Mesenchymal stem cell (in vitro differentiated cells and primary cell): ENCODE measurements at regions not wholly inside any gene's neighbourhood (a gene's known extent, or its start where the extent isn't known, plus 50 kb on each side); places are given as distances from the start of the nearest gene placed in this dataset.
A peak's percentile ranks its signal among the peaks of the same experiment; 100 is the strongest.

Experiments
- DNase-seq: peaks from one replicate; pipeline ENCODE4 v3.0.0-alpha.2; 2013
- H2AFZ ChIP-seq: one replicate; pipeline ENCODE4 v1.6.1; 2013; ENCODE audit warnings: low read depth, mild to moderate bottlenecking, control low read depth, inconsistent platforms, low read length, moderate library complexity
- H2AK5ac ChIP-seq: 2 replicates; pipeline ENCODE4 v1.6.1; 2013; ENCODE audit warnings: low read length, moderate library complexity, mild to moderate bottlenecking, inconsistent platforms; ENCODE audit not compliant: severe bottlenecking
- H2BK120ac ChIP-seq: one replicate; pipeline ENCODE4 v1.6.1; 2013; ENCODE audit warnings: low read depth, mild to moderate bottlenecking, inconsistent platforms, low read length, moderate library complexity
- H2BK12ac ChIP-seq, 2 experiments: one replicate each; pipeline ENCODE4 v1.6.1; 2013; ENCODE audit warnings: inconsistent platforms in 2 of 2, low read length in 2 of 2, mild to moderate bottlenecking in 2 of 2, moderate library complexity in 2 of 2, control low read depth in 1 of 2
- H2BK15ac ChIP-seq: one replicate; pipeline ENCODE4 v1.6.1; 2013; ENCODE audit warnings: mild to moderate bottlenecking, low read depth, inconsistent platforms; ENCODE audit not compliant: poor library complexity, severe bottlenecking
- H2BK5ac ChIP-seq: 2 replicates; pipeline ENCODE4 v1.6.1; 2013; ENCODE audit warnings: low read depth, mild to moderate bottlenecking, low read length, control low read depth, inconsistent platforms; ENCODE audit not compliant: poor library complexity, severe bottlenecking
- H3K14ac ChIP-seq, 2 experiments: one replicate each; pipeline ENCODE4 v1.6.1; 2013; ENCODE audit warnings: inconsistent platforms in 2 of 2, low read length in 2 of 2, control low read depth in 1 of 2, mild to moderate bottlenecking in 1 of 2, moderate library complexity in 1 of 2
- H3K18ac ChIP-seq, 2 experiments: one replicate each; pipeline ENCODE4 v1.6.1; 2013; ENCODE audit warnings: inconsistent platforms in 2 of 2, low read length in 2 of 2, control low read depth in 1 of 2, low read depth in 1 of 2, mild to moderate bottlenecking in 1 of 2
- H3K23ac ChIP-seq, 2 experiments: one replicate each; pipeline ENCODE4 v1.6.1; 2013; ENCODE audit warnings: inconsistent platforms in 2 of 2, low read length in 2 of 2, mild to moderate bottlenecking in 2 of 2, moderate library complexity in 2 of 2, control low read depth in 1 of 2
- H3K27ac ChIP-seq: 2 replicates; pipeline ENCODE4 v1.5.1; 2013; ENCODE audit warnings: mild to moderate bottlenecking, moderate library complexity, low read length, control low read depth, inconsistent platforms; ENCODE audit not compliant: poor library complexity, severe bottlenecking
- H3K27me3 ChIP-seq, 2 experiments: 2 replicates each; pipeline versions ENCODE4 v1.6.1 to v1.7.0; 2013; ENCODE audit warnings: low read length in 2 of 2, mild to moderate bottlenecking in 2 of 2, moderate library complexity in 2 of 2, control low read depth in 1 of 2, inconsistent platforms in 1 of 2; ENCODE audit not compliant: control insufficient read depth in 1 of 2, insufficient read depth in 1 of 2
- H3K36me3 ChIP-seq, 2 experiments: 2 replicates each; pipeline versions ENCODE4 v1.6.1 to v1.7.0; 2013; ENCODE audit warnings: low read length in 2 of 2, control low read depth in 1 of 2, inconsistent platforms in 1 of 2, low read depth in 1 of 2, mild to moderate bottlenecking in 1 of 2; ENCODE audit not compliant: insufficient read depth in 2 of 2, control insufficient read depth in 1 of 2
- H3K4ac ChIP-seq, 2 experiments: one replicate each; pipeline ENCODE4 v1.6.1; 2013; ENCODE audit warnings: inconsistent platforms in 2 of 2, low read length in 2 of 2, mild to moderate bottlenecking in 2 of 2, moderate library complexity in 2 of 2, control low read depth in 1 of 2, low read depth in 1 of 2
- H3K4me1 ChIP-seq: 2 replicates; pipeline ENCODE4 v1.6.1; 2013; ENCODE audit warnings: low read depth, low read length, control low read depth; ENCODE audit not compliant: control insufficient read depth, insufficient read depth
- H3K4me2 ChIP-seq: 2 replicates; pipeline ENCODE4 v1.6.1; 2013; ENCODE audit warnings: low read length, mild to moderate bottlenecking, inconsistent platforms; ENCODE audit not compliant: poor library complexity, severe bottlenecking
- H3K4me3 ChIP-seq, 2 experiments: 2 replicates each; pipeline versions ENCODE4 v1.5.1 to v1.7.0; 2013; ENCODE audit warnings: low read length in 2 of 2, mild to moderate bottlenecking in 2 of 2, control low read depth in 1 of 2, low read depth in 1 of 2; ENCODE audit not compliant: insufficient read depth in 1 of 2
- H3K79me1 ChIP-seq: replicated peaks from 2 replicates; pipeline ENCODE4 v1.6.1; 2013; ENCODE audit warnings: mild to moderate bottlenecking, control low read depth, low read length, inconsistent platforms; ENCODE audit not compliant: poor library complexity, severe bottlenecking
- H3K9ac ChIP-seq: 2 replicates; pipeline ENCODE4 v1.7.0; 2013; ENCODE audit warnings: mild to moderate bottlenecking, low read length, moderate library complexity
- H3K9me3 ChIP-seq: 2 replicates; pipeline ENCODE4 v1.7.0; 2013; ENCODE audit warnings: mild to moderate bottlenecking, low read length; ENCODE audit not compliant: control insufficient read depth
- H4K8ac ChIP-seq: one replicate; pipeline ENCODE4 v1.6.1; 2013; ENCODE audit warnings: inconsistent platforms, mild to moderate bottlenecking, low read length, moderate library complexity
- H4K91ac ChIP-seq: one replicate; pipeline ENCODE4 v1.6.1; 2013; ENCODE audit warnings: mild to moderate bottlenecking, low read length, inconsistent platforms
- WGBS: methylation state at CpG from one replicate; pipeline ENCODE4 v1.1.7; 2013; ENCODE audit warnings: mixed read lengths; 5-methylcytosine and 5-hydroxymethylcytosine counted together

DNA sequence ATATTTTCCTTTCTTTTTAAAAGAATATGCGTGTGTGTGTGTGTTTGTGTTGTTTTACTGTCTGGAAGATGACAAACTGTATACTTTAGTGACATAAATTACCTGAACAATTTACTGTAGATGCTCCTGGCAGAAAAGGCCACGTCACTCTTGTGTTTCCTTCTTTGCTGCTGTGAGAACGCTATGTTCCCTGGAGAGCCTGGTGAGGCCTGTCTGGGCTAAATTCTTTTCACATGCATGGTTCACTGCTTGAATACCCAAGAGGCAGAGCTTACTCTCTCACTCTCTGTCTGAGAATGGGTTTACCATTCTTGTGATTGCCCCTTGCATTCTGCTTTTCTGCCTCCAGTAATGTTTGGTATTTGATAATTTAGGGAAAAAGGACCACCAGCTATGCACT is 64.3 kb downstream of the EDN1 start:
- 0% methylated on average over 2 of the region's 3 CpGs for WGBS
- Histone ChIP-seq H2BK120ac (no peak overlapping the region), H3K4me3 (no peak overlapping the region), H3K18ac (no peak overlapping the region), H3K9me3 (no peaks in the 10 kb centered on the region), H2BK15ac (no peak overlapping the region), H3K4ac (no peak overlapping the region), H2BK5ac (no peak overlapping the region), H4K91ac (no peak overlapping the region), H3K23ac (no peak overlapping the region), H3K36me3 (no peaks in the 10 kb centered on the region), H4K8ac (no peak overlapping the region), H2BK12ac (peak overlapping the region in 1 of 2 experiments; percentile 25), H3K14ac (no peak overlapping the region), H2AK5ac (no peak overlapping the region), H3K4me1 (peaks cover 3% of the 10 kb centered on the region), H3K4me2 (no peak overlapping the region), H2AFZ (no peak overlapping the region), H3K79me1 (no peaks in the 10 kb centered on the region), H3K9ac (no peak overlapping the region), H3K27ac (peak overlapping the region; percentile 44), H3K27me3 (no peaks in the 10 kb centered on the region)
- DNase-seq = peak; percentile 86

DNA sequence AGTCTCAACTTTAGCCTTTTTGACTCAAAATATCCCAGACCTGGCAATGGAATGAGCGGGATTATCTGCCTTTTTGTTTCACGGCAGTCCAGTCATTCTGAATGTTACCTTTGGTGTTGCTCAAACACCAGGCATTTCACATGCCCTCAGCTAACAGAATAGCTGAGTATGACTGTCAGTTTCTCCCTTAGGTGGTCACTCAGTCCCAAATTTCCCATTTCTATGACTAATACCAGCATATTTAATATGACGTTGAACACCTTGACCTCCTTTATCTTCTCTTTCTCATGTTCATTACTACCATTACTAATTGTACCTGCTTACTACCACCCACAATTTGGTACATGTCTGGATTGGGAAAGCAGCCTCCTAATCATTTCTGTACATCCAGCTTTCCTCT is 65.2 kb downstream of the EDN1 start:
- Histone ChIP-seq H2BK12ac (no peak overlapping the region), H4K91ac (no peak overlapping the region), H3K36me3 (no peaks in the 10 kb centered on the region), H2AFZ (no peak overlapping the region), H3K4me2 (no peak overlapping the region), H3K4ac (no peak overlapping the region), H4K8ac (no peak overlapping the region), H3K79me1 (no peaks in the 10 kb centered on the region), H3K9ac (no peak overlapping the region), H3K23ac (no peak overlapping the region), H2BK5ac (no peak overlapping the region), H3K4me3 (no peak overlapping the region), H2BK15ac (no peak overlapping the region), H3K9me3 (no peaks in the 10 kb centered on the region), H3K14ac (no peak overlapping the region), H2AK5ac (no peak overlapping the region), H2BK120ac (no peak overlapping the region), H3K27me3 (no peaks in the 10 kb centered on the region), H3K4me1 (peaks cover 3% of the 10 kb centered on the region), H3K27ac (peak overlapping the region; percentile 44), H3K18ac (no peak overlapping the region)
- DNase-seq = no peak
- 87% methylated on average over 3 of the region's 3 CpGs for WGBS

DNA sequence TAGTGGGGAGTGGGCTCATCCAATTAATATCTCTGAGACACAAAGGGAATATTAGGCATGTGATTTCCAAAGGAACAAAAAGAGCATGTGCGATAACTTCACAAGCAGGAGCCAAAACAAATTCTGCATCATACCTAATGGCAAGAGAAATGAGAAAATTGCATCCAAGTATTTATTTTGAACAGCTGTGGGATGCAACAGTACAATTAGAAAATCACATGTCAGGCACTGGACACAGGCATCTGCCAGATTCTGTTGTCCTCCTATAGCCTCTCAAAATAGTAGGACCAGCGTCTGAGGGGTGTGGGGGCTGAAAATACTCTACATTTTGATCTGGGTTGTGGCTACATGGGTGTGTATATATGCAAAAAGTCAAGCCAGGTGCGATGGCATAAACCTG is 66.3 kb downstream of the EDN1 start:
- H3K9ac ChIP-seq = no peak overlapping the region
- H2BK5ac ChIP-seq = no peak overlapping the region
- 100% methylated on average over 2 of the region's 3 CpGs for WGBS
- no peak overlapping the region for H4K8ac ChIP-seq
- no peak overlapping the region for H3K27ac ChIP-seq
- peaks cover 3% of the 10 kb centered on the region for H3K4me1 ChIP-seq
- no peak overlapping the region for H2BK15ac ChIP-seq
- no peaks in the 10 kb centered on the region for H3K79me1 ChIP-seq
- H3K36me3 ChIP-seq = no peaks in the 10 kb centered on the region
- no peak overlapping the region for H2BK120ac ChIP-seq
- DNase-seq = no peak
- no peaks in the 10 kb centered on the region for H3K9me3 ChIP-seq
- H3K23ac ChIP-seq = no peak overlapping the region
- no peak overlapping the region for H3K4me3 ChIP-seq
- H4K91ac ChIP-seq = no peak overlapping the region
- no peak overlapping the region for H2BK12ac ChIP-seq
- H3K14ac ChIP-seq = no peak overlapping the region
- H2AK5ac ChIP-seq = peak overlapping the region; percentile 79
- no peaks in the 10 kb centered on the region for H3K27me3 ChIP-seq
- no peak overlapping the region for H3K4me2 ChIP-seq
- no peak overlapping the region for H3K18ac ChIP-seq
- no peak overlapping the region for H3K4ac ChIP-seq
- H2AFZ ChIP-seq = no peak overlapping the region

DNA sequence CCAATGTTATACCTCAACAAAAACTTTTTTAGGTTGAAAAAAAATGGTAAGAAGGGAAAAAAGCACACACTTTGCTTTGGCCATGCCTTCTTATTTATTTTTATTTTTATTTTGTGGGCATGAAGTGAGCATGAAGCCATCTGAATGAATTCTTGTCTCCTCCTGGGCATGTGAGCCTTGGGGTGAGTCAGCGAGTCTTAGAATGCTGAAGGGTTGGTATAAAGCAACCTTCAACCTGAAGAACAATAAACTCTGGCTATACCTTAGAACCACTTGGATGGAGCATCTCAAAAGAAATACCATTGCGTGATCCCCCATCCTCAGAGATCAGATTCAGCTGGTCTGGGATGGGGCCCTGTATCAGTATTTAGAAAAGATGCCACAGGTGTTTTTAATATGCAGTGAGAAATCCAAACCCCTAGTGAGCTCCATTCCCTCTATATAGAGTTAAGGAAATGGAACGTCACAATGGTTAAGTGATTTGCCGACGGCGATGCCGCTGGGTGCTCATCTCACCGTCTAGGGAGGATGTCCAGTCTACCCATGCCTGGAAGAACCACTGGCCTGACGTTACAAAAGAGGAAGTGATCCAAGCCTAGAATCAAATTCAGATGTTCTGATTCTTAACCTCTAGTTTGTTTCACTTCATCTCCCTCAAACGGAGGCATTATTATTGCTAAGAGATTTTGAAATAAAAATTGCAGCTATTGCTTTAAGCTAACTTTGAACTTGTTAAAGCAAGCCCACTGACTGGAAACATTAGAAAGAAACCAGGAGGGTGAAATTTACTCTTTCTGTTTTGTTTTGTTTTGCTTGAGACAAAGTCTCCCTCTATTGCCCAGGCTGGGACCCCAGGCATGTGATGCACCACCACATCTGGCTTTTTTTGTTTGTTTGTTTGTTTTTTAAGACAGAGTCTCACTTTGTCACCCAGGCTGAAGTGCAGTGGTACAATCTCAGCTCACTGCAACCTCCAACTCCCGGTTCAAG is 67.1 kb downstream of the EDN1 start:
- no peak overlapping the region for H3K4me2 ChIP-seq
- H2AFZ ChIP-seq = no peak overlapping the region
- peaks cover 3% of the 10 kb centered on the region for H3K4me1 ChIP-seq
- no peak overlapping the region for H2BK5ac ChIP-seq
- H3K23ac ChIP-seq = no peak overlapping the region
- no peak overlapping the region for H3K14ac ChIP-seq
- H2BK15ac ChIP-seq = no peak overlapping the region
- H3K4ac ChIP-seq = no peak overlapping the region
- no peak overlapping the region for H2BK120ac ChIP-seq
- no peaks in the 10 kb centered on the region for H3K9me3 ChIP-seq
- H3K18ac ChIP-seq = no peak overlapping the region
- peak overlapping the region; percentile 51 for H3K9ac ChIP-seq
- no peak for DNase-seq
- H3K27me3 ChIP-seq = no peaks in the 10 kb centered on the region
- no peaks in the 10 kb centered on the region for H3K79me1 ChIP-seq
- no peaks in the 10 kb centered on the region for H3K36me3 ChIP-seq
- H3K27ac ChIP-seq = no peak overlapping the region
- H2AK5ac ChIP-seq = peak overlapping the region; percentile 28
- H4K91ac ChIP-seq = no peak overlapping the region
- 97% methylated on average over 10 of the region's 11 CpGs for WGBS
- H4K8ac ChIP-seq = no peak overlapping the region
- peak overlapping the region in 1 of 2 experiments; percentile 22 for H3K4me3 ChIP-seq
- H2BK12ac ChIP-seq = peak overlapping the region in 1 of 2 experiments; percentile 59
